Sigmoid colon (tissue), 6 donors: ENCODE measurements at regions not wholly inside any gene's neighbourhood (a gene's known extent, or its start where the extent isn't known, plus 50 kb on each side); places are given as distances from the start of the nearest gene placed in this dataset.

Experiments
- DNase-seq: peaks from one replicate; pipeline ENCODE4 v3.0.0-alpha.2; 2019
- H3K27ac ChIP-seq, 4 donors: fragments of 200-600 bp; sonication (generic); one replicate each; pipeline ENCODE4 v1.5.1; 2016 to 2019; ENCODE audit warnings: mild to moderate bottlenecking in 1 of 4
- H3K27me3 ChIP-seq, 3 donors: fragments of 200-600 bp; sonication (generic); one replicate each; pipeline ENCODE4 v1.5.1; 2019; ENCODE audit warnings: mild to moderate bottlenecking in 1 of 3
- H3K36me3 ChIP-seq, 4 donors: fragments of 200-600 bp; sonication (generic); one replicate each; pipeline ENCODE4 v1.5.1; 2016 to 2019
- H3K4me1 ChIP-seq, 4 donors: fragments of 200-600 bp; sonication (generic); one replicate each; pipeline ENCODE4 v1.5.1; 2017 to 2019
- H3K4me3 ChIP-seq, 4 donors: fragments of 200-600 bp; sonication (generic); one replicate each; pipeline ENCODE4 v1.5.1; 2017 to 2019; ENCODE audit warnings: mild to moderate bottlenecking in 2 of 4, moderate library complexity in 1 of 4
- H3K9me3 ChIP-seq, 4 donors: fragments of 200-600 bp in 3 of 4; sonication (generic) in 3 of 4; one replicate each; pipeline versions ENCODE4 v1.5.1 to v1.6.1; 2013 to 2019
- CTCF ChIP-seq, 4 experiments: fragments of 450-650 bp in 3 of 4; fragments of 200-600 bp in 1 of 4; IDR thresholded peaks; one replicate each; pipeline ENCODE4 v1.5.1; 2016 to 2019; ENCODE audit warnings: antibody characterized with exemption in 4 of 4, mild to moderate bottlenecking in 3 of 4, moderate library complexity in 2 of 4
- EP300 ChIP-seq, 4 donors: sonication (generic); formaldehyde crosslinking; IDR thresholded peaks; one replicate each; pipeline ENCODE4 v1.6.1; 2017; ENCODE audit warnings: antibody characterized with exemption in 4 of 4
- POLR2A ChIP-seq, 2 donors: fragments of 450-650 bp; IDR thresholded peaks; one replicate each; pipeline ENCODE4 v1.6.1; 2016; ENCODE audit warnings: antibody characterized with exemption in 2 of 2, mild to moderate bottlenecking in 2 of 2, moderate library complexity in 2 of 2
- POLR2AphosphoS5 ChIP-seq, 4 donors: sonication (generic); formaldehyde crosslinking; IDR thresholded peaks; one replicate each; pipeline ENCODE4 v1.6.1; 2017; ENCODE audit warnings: antibody characterized with exemption in 4 of 4
- WGBS, 2 donors: extraction: QIAGEN DNeasy Blood & Tissue Kit; methylation state at CpG; one replicate each; pipeline ENCODE4 v1.1.7; 2013; 5-methylcytosine and 5-hydroxymethylcytosine counted together
- intact Hi-C: fragments of 100-400 bp; cut with DNase I; formaldehyde crosslinking; loops from one replicate; pipeline ENCODE4 v1.15.1; 2023
- donor health status: healthy with polysubstance abuse.
- donor health status: healthy.

- H3K27ac ChIP-seq = no peak overlapping the region
- 74 to 78% methylated on average over 7 of the region's 7 CpGs for WGBS, 2 donors
- H3K4me1 ChIP-seq = no peaks in the 10 kb centered on the region
- H3K9me3 ChIP-seq = no peaks in the 10 kb centered on the region
- intact Hi-C loops = no loop called here
- H3K4me3 ChIP-seq = no peak overlapping the region
- no peaks in the 10 kb centered on the region for H3K27me3 ChIP-seq
- H3K36me3 ChIP-seq = no peaks in the 10 kb centered on the region
- no peak for TF ChIP-seq POLR2AphosphoS5 (IDR thresholded peaks at IDR 0.05)
- no peak for TF ChIP-seq CTCF (IDR thresholded peaks at IDR 0.05)
- TF ChIP-seq EP300 (IDR thresholded peaks at IDR 0.05) = no peak
- no peak for TF ChIP-seq POLR2A (IDR thresholded peaks at IDR 0.05)
- no peak for DNase-seq
Observed at GRCh38 chr1:181409981-181410380, 73.3 kb upstream of the CACNA1E start.

DNA sequence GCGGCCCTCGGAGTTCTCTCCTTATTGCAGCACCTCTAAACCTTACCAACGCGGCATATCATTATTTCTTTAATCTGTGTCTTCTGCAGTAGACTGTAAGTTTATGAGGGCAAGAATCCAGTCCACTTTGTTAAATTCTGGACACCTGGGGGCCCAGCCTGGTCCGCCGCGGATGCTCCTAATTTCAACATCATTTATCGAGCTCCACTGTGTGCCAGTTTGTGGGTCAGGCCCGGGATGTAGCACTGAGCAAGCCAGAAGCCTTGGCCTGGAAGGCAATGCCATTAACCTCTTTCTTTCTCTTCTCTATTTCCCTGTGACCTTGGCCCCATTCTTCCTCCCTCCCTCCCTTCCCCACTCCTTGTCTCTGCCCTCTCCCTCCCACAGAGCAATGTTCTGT lies 70.6 kb upstream of the CACNA1E start:
- no peak for TF ChIP-seq POLR2AphosphoS5 (IDR thresholded peaks at IDR 0.05)
- TF ChIP-seq EP300 (IDR thresholded peaks at IDR 0.05) = no peak
- no peak for TF ChIP-seq CTCF (IDR thresholded peaks at IDR 0.05)
- no peak for TF ChIP-seq POLR2A (IDR thresholded peaks at IDR 0.05)
- Histone ChIP-seq H3K36me3 (no peaks in the 10 kb centered on the region), H3K27ac (no peak overlapping the region), H3K4me1 (no peaks in the 10 kb centered on the region), H3K4me3 (no peak overlapping the region), H3K27me3 (no peaks in the 10 kb centered on the region), H3K9me3 (no peaks in the 10 kb centered on the region)
- 93 to 94% methylated on average over 9 of the region's 9 CpGs for WGBS, 2 donors
- intact Hi-C loops = no loop called here
- no peak for DNase-seq

DNA sequence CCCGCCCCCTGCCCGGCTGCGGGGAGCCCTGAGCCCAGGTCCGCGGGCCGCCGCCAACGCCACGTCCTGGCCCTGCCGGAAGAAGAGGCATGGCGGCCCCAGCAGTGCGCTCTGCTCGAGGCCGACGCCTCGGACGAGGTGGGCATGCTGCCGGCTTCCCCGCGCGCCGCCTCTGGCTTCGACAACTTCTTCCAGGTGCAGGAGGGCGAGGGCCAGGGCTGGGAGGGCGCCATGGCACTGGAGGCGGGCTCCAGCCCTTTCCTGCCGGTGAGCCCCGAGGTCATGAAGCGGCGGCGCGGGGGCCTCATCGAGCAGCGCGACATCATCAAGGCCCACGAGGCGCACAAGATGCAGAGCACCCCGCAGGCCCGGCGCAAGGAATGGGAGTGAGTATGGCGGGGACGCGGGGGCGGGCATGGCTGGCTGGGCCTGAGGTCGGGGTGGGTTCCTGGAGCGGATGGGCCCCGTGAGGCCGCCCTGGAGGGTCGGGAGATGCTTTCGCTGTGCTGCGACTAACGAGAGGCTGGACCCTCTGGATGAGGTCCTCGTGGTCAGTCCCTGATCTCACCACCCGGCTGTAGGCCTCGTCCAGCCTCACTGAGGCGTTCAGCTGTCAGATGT lies 70.0 kb upstream of the CACNA1E start:
- TF ChIP-seq EP300 (IDR thresholded peaks at IDR 0.05) (no peak), POLR2A (IDR thresholded peaks at IDR 0.05) (no peak), POLR2AphosphoS5 (IDR thresholded peaks at IDR 0.05) (no peak), CTCF (IDR thresholded peaks at IDR 0.05) (no peak)
- H3K9me3 ChIP-seq = no peaks in the 10 kb centered on the region
- H3K36me3 ChIP-seq = no peaks in the 10 kb centered on the region
- WGBS, 2 donors = 94% methylated on average over 56 of the region's 56 CpGs
- intact Hi-C loops = no loop called here
- DNase-seq = no peak
- H3K4me3 ChIP-seq = no peak overlapping the region
- H3K27me3 ChIP-seq = no peaks in the 10 kb centered on the region
- no peak overlapping the region for H3K27ac ChIP-seq
- H3K4me1 ChIP-seq = no peaks in the 10 kb centered on the region

DNA sequence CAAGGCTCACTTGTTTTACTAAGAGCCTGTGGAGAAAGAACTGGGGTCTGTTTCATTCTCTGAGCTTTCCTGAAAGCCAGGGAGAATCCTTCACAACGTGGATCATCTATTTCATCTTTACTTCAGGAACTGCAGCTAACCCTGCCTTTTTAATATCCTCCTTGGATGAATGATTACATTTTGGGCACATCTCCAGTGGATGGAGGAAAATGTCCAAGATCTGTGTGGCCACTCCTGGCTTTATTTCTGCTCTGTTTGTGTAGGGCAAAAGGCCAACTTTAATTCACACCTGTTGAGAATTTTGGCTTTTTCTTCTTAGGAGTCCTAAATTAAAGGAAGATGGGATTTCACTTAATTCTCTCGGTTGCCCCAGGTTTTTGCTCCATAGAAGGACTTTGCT lies 69.5 kb upstream of the CACNA1E start:
- no peaks in the 10 kb centered on the region for H3K4me1 ChIP-seq

More for the DNA sequence above, 69.5 kb upstream of the CACNA1E start:
- no peaks in the 10 kb centered on the region for H3K27me3 ChIP-seq
- intact Hi-C loops = no loop called here
- H3K4me3 ChIP-seq = no peak overlapping the region
- 69 to 77% methylated on average over 2 of the region's 2 CpGs for WGBS, 2 donors
- no peak for TF ChIP-seq POLR2AphosphoS5 (IDR thresholded peaks at IDR 0.05)
- TF ChIP-seq EP300 (IDR thresholded peaks at IDR 0.05) = no peak
- no peak for TF ChIP-seq POLR2A (IDR thresholded peaks at IDR 0.05)
- no peak for TF ChIP-seq CTCF (IDR thresholded peaks at IDR 0.05)
- no peak for DNase-seq
- H3K9me3 ChIP-seq = no peaks in the 10 kb centered on the region
- no peaks in the 10 kb centered on the region for H3K36me3 ChIP-seq
- no peak overlapping the region for H3K27ac ChIP-seq
